HCT116 (cell line): ENCODE measurements at regions not wholly inside any gene's neighbourhood (a gene's known extent, or its start where the extent isn't known, plus 50 kb on each side); places are given as distances from the start of the nearest gene placed in this dataset.

Experiments
- CEBPB ChIP-seq: IDR thresholded peaks from 2 replicates; pipeline ENCODE4 v1.6.1; 2012; ENCODE audit warnings: low read depth
- CTCF ChIP-seq, 3 experiments: fragments of 200-600 bp in 1 of 3; sonication (generic) in 1 of 3; IDR thresholded peaks in 2 of 3; conservative IDR thresholded peaks in 1 of 3; 2 replicates each; pipeline ENCODE4 v1.5.1; 2012 to 2017; ENCODE audit warnings: low read depth in 2 of 3, low read length in 2 of 3, antibody characterized with exemption in 1 of 3, borderline replicate concordance in 1 of 3, control low read depth in 1 of 3, mild to moderate bottlenecking in 1 of 3, mixed read lengths in 1 of 3, mixed run types in 1 of 3, moderate library complexity in 1 of 3; ENCODE audit not compliant: insufficient read depth in 1 of 3
- ELF1 ChIP-seq: IDR thresholded peaks from 2 replicates; pipeline ENCODE4 v1.6.1; 2012; ENCODE audit warnings: low read depth, borderline replicate concordance
- EZH2 ChIP-seq: fragments of 200-600 bp; sonication (generic); IDR thresholded peaks from 2 replicates; pipeline ENCODE4 v1.6.1; 2017; ENCODE audit warnings: antibody characterized with exemption, mixed run types
- EZH2phosphoT487 ChIP-seq: fragments of 200-600 bp; IDR thresholded peaks from 2 replicates; pipeline ENCODE4 v1.6.1; 2018; ENCODE audit warnings: antibody characterized with exemption, borderline replicate concordance
- MAX ChIP-seq: IDR thresholded peaks from 2 replicates; pipeline ENCODE4 v1.6.1; 2012
- POLR2A ChIP-seq: IDR thresholded peaks from 2 replicates; pipeline ENCODE4 v1.7.0; 2011; ENCODE audit warnings: borderline replicate concordance; ENCODE audit not compliant: insufficient read depth, insufficient read length; ENCODE audit errors: extremely low read depth
- POLR2AphosphoS5 ChIP-seq: IDR thresholded peaks from 2 replicates; pipeline ENCODE4 v1.6.1; 2011; ENCODE audit warnings: mild to moderate bottlenecking, low read depth, low read length, moderate library complexity
- SP1 ChIP-seq: IDR thresholded peaks from 2 replicates; pipeline ENCODE4 v1.6.1; 2012; ENCODE audit warnings: low read depth
- YY1 ChIP-seq: IDR thresholded peaks from 2 replicates; pipeline ENCODE4 v1.6.1; 2011; ENCODE audit warnings: low read length, low read depth, moderate library complexity, mild to moderate bottlenecking; ENCODE audit not compliant: insufficient replicate concordance; ENCODE audit errors: extremely low read depth
- ZNF274 ChIP-seq: fragments of 200-500 bp; sonication (Bioruptor generic); IDR thresholded peaks from 2 replicates; pipeline ENCODE4 v1.6.1; 2014; ENCODE audit warnings: mild to moderate bottlenecking, low read depth, low read length, inconsistent platforms

GRCh38 chr3:34511891-34512290 is 713.5 kb downstream of the PDCD6IP start:
- no peak for TF ChIP-seq EZH2
- TF ChIP-seq POLR2A, result no peak
- TF ChIP-seq ELF1, result no peak
- TF ChIP-seq POLR2AphosphoS5, result no peak
- TF ChIP-seq CTCF (IDR thresholded peaks at IDR 0.05 in 2 of 3, conservative IDR thresholded peaks at IDR 0.05 in 1 of 3; ENCODE audit: borderline replicate concordance in 1 of 3, insufficient read depth in 1 of 3, low read depth in 2 of 3, low read length in 2 of 3), result no peak
- TF ChIP-seq SP1, result no peak
- no peak for TF ChIP-seq EZH2phosphoT487
- TF ChIP-seq ZNF274, result no peak
- no peak for TF ChIP-seq CEBPB
- TF ChIP-seq MAX, result no peak
- no peak for TF ChIP-seq YY1
